ENCODE measurements at regions not wholly inside any gene's neighbourhood (a gene's known extent, or its start where the extent isn't known, plus 50 kb on each side); places are given as distances from the start of the nearest gene placed in this dataset.

DNA sequence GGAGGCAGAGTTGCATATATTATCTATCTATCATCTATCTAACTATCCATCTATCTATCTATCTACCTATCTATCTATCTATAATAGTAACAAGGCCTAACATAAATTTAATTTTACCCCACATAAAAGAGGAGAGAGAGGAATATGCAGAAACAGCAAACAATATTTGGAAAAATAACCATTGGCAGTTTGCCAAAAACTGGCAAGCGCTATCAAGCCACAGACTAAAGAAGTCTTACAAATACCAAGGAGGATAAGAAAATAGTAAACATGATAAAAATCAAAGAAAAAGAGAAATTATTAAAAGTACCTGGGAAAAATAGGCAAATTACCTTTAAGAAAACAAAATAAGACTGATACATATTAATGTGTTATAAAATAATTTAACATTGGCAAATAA is 230.8 kb downstream of the CPXCR1 start:
- TF ChIP-seq, protein P1, sequence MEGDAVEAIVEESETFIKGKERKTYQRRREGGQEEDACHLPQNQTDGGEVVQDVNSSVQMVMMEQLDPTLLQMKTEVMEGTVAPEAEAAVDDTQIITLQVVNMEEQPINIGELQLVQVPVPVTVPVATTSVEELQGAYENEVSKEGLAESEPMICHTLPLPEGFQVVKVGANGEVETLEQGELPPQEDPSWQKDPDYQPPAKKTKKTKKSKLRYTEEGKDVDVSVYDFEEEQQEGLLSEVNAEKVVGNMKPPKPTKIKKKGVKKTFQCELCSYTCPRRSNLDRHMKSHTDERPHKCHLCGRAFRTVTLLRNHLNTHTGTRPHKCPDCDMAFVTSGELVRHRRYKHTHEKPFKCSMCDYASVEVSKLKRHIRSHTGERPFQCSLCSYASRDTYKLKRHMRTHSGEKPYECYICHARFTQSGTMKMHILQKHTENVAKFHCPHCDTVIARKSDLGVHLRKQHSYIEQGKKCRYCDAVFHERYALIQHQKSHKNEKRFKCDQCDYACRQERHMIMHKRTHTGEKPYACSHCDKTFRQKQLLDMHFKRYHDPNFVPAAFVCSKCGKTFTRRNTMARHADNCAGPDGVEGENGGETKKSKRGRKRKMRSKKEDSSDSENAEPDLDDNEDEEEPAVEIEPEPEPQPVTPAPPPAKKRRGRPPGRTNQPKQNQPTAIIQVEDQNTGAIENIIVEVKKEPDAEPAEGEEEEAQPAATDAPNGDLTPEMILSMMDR (IDR thresholded peaks at IDR 0.05; ENCODE audit: insufficient read depth, low read depth, low read length), result no peak
- POLR2A ChIA-PET, result no interaction called here

DNA sequence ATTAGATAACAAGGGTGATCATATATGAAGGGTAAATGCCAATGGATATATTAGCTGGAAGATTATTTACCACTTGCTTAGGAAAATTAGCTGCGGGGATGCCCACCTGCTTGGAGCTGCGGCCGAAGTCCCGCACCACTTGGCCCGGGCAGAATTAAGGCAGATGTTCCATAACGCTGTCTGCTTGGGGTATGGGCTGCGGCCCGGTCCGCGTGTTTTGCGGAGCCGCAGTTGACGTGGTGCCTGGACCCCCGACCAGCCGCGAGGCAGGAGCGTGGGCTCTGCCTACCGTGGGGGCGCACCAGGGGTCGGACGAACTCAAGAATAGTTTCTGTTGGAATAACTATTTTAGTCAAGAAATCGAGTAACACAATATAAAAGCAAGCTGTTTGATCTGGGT is 235.2 kb downstream of the CPXCR1 start:
- no peak for DNase-seq (ENCODE audit: low read depth)
- CTCF ChIA-PET, result no interaction called here
- POLR2A ChIA-PET, result no interaction called here
- no peaks in the 10 kb centered on the region for H3K36me3 ChIP-seq (ENCODE audit: control insufficient read depth, insufficient read depth, low read length)
- H3K4me3 ChIP-seq (ENCODE audit: low read depth, low read length), result no peak overlapping the region
- H3K27me3 ChIP-seq (ENCODE audit: control insufficient read depth, insufficient read depth, low read length), result no peaks in the 10 kb centered on the region
- TF ChIP-seq, protein P1 (IDR thresholded peaks at IDR 0.05; ENCODE audit: insufficient read depth, low read depth, low read length), result no peak

More for the DNA sequence above, 230.8 kb downstream of the CPXCR1 start:
- DNase-seq (ENCODE audit: low read depth), result no peak
- Histone ChIP-seq H3K36me3 (ENCODE audit: control insufficient read depth, insufficient read depth, low read length) (no peaks in the 10 kb centered on the region), H3K4me3 (ENCODE audit: low read depth, low read length) (no peak overlapping the region), H3K27me3 (ENCODE audit: control insufficient read depth, insufficient read depth, low read length) (no peaks in the 10 kb centered on the region)
- CTCF ChIA-PET, result no interaction called here

DNA sequence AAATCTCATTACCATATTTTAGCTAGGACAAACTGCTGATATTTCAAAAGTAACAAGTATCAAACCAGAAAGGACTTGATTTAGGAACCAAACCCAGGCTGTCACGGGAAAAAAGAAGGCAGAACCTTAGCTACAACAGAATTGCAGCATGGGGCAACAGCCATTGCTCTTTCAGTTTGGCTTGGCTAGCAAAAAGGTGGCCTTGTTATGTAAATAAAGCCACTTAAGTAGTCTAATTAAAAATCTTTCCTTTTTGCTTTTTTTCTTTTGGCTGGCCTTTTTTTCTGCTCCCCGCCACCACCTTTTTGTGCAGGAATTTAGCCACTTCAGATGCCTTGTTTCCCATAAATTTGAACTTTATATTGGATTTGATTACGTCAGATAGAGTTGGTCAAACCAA is 235.9 kb downstream of the CPXCR1 start:
- ChIA-PET CTCF (no interaction called here), POLR2A (no interaction called here)
- H3K27me3 ChIP-seq (ENCODE audit: control insufficient read depth, insufficient read depth, low read length), result no peaks in the 10 kb centered on the region
- no peaks in the 10 kb centered on the region for H3K36me3 ChIP-seq (ENCODE audit: control insufficient read depth, insufficient read depth, low read length)
- TF ChIP-seq, protein P1 (IDR thresholded peaks at IDR 0.05; ENCODE audit: insufficient read depth, low read depth, low read length), result no peak
- H3K4me3 ChIP-seq (ENCODE audit: low read depth, low read length), result no peak overlapping the region
- no peak for DNase-seq (ENCODE audit: low read depth)

DNA sequence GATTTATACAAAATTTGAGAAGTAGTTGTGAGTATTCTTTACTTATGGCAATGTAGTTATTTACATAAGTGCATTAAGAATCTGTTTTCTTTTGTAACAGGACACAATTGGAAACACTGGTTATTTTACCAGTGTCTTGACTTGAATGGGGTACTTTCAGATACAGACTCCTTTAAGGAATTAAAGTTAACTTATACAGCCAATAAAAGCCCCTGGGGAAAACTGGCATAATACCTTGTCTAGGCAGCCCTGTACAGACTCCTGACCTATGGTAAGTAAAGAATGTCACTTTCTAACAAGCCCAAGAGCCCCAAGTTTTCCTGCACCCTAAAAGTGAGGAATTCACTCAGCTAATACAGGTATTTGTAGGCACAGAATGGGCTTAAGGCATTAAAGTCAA is 241.8 kb downstream of the CPXCR1 start:
- no peaks in the 10 kb centered on the region for H3K27me3 ChIP-seq (ENCODE audit: control insufficient read depth, insufficient read depth, low read length)
- ChIA-PET CTCF (no interaction called here), POLR2A (no interaction called here)
- no peaks in the 10 kb centered on the region for H3K36me3 ChIP-seq (ENCODE audit: control insufficient read depth, insufficient read depth, low read length)
- TF ChIP-seq, protein P1 (IDR thresholded peaks at IDR 0.05; ENCODE audit: insufficient read depth, low read depth, low read length), result no peak
- no peak overlapping the region for H3K4me3 ChIP-seq (ENCODE audit: low read depth, low read length)
- no peak for DNase-seq (ENCODE audit: low read depth)

DNA sequence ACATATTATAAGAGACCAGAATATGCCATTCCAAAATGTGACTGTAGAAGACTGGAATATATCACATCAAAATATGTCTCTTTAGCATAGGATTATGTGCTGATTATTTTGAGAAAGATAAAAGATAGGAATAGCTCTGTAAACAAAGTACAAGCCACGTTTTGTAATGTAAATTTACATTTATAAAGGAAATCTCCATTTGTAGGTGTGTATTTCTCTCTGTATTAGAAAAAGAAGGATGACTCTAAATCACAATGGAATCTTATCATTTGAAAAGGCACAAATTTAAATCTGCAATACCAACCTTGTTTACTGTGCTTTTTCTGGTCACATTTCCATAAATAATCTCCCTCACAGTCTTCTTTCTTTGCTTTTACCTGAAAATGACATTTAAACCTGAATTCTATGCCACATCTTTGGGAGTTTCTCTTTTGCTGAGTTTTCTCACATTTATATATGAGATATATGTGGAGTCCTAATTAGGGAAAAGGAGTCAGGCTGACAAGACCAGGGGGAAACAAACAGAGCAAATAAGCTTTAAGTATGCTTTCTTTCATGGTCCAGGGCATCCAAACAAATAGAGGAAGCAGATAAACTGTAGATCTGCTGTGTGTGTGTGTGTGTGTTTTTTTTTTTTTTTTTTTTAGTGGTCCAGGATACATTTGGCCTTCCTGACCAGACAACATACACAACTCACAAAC is 244.0 kb downstream of the CPXCR1 start:
- Histone ChIP-seq H3K36me3 (ENCODE audit: control insufficient read depth, insufficient read depth, low read length) (no peaks in the 10 kb centered on the region), H3K27me3 (ENCODE audit: control insufficient read depth, insufficient read depth, low read length) (no peaks in the 10 kb centered on the region), H3K4me3 (ENCODE audit: low read depth, low read length) (no peak overlapping the region)
- DNase-seq (ENCODE audit: low read depth), result no peak
- ChIA-PET POLR2A (no interaction called here), CTCF (no interaction called here)
- TF ChIP-seq, protein P1 (IDR thresholded peaks at IDR 0.05; ENCODE audit: insufficient read depth, low read depth, low read length), result no peak
